K562 (cell line): ENCODE measurements at regions not wholly inside any gene's neighbourhood (a gene's known extent, or its start where the extent isn't known, plus 50 kb on each side); places are given as distances from the start of the nearest gene placed in this dataset.

Experiments used
- ADNP ChIP-seq: fragments of 200-800 bp; sonication (Bioruptor generic); IDR thresholded peaks from 2 replicates; pipeline ENCODE4 v1.6.1; 2016; ENCODE audit warnings: missing genetic modification characterization, missing compliant biosample characterization
- MAX ChIP-seq: sonication (generic); formaldehyde crosslinking; IDR thresholded peaks from 2 replicates; pipeline ENCODE4 v1.9.0; 2022; ENCODE audit warnings: mild to moderate bottlenecking, missing genetic modification reagents
- NBN ChIP-seq: fragments of 450-650 bp; IDR thresholded peaks from 2 replicates; pipeline ENCODE4 v1.6.1; 2016; ENCODE audit warnings: low read depth, mild to moderate bottlenecking
- NR0B1 ChIP-seq: fragments of 450-650 bp; IDR thresholded peaks from one replicate; pipeline ENCODE4 v1.6.1; 2018; ENCODE audit warnings: mild to moderate bottlenecking, moderate library complexity; ENCODE audit not compliant: partially characterized antibody
- POLR2A ChIP-seq: fragments of 450-650 bp; conservative IDR thresholded peaks from 2 replicates; pipeline ENCODE4 v1.6.1; 2016

- TF ChIP-seq NR0B1 (no peak), ADNP (tag) (no peak), MAX (CRISPR knock-in tag) (no peak), POLR2A (no peak), NBN (no peak)
These were observed 1120.8 kb downstream of the EFNB2 start for GRCh38 chr13:105414639-105415038.
